HuH-7.5 (cell line): ENCODE measurements at regions not wholly inside any gene's neighbourhood (a gene's known extent, or its start where the extent isn't known, plus 50 kb on each side); places are given as distances from the start of the nearest gene placed in this dataset.

Experiments used
- DNase-seq: peaks from one replicate; pipeline ENCODE4 v3.0.0; 2011; ENCODE audit warnings: low spot score

- DNase-seq: no peak
Measured at GRCh38 chr18:24940416-24940815, 411.6 kb downstream of the ZNF521 start.

- no peak for DNase-seq
Measured at GRCh38 chr18:24941174-24941951, 410.6 kb downstream of the ZNF521 start.

GRCh38 chr18:24942144-24942543 is 409.8 kb downstream of the ZNF521 start:
- DNase-seq: no peak

- DNase-seq: no peak
Measured at GRCh38 chr18:24947521-24948305, 404.3 kb downstream of the ZNF521 start.

GRCh38 chr18:24949908-24950307 is 402.1 kb downstream of the ZNF521 start:
- no peak for DNase-seq

- DNase-seq: no peak
Measured at GRCh38 chr18:24954341-24954740, 397.6 kb downstream of the ZNF521 start.

GRCh38 chr18:24958001-24958400 is 394.0 kb downstream of the ZNF521 start:
- DNase-seq: no peak

- no peak for DNase-seq
Measured at GRCh38 chr18:24959051-24959476, 392.9 kb downstream of the ZNF521 start.

- DNase-seq: no peak
Measured at GRCh38 chr18:24964216-24964615, 387.8 kb downstream of the ZNF521 start.

GRCh38 chr18:24968238-24968775 is 383.7 kb downstream of the ZNF521 start:
- no peak for DNase-seq

GRCh38 chr18:24972577-24972976 is 379.4 kb downstream of the ZNF521 start:
- no peak for DNase-seq

GRCh38 chr18:24974431-24974830 is 377.5 kb downstream of the ZNF521 start:
- no peak for DNase-seq

- no peak for DNase-seq
Measured at GRCh38 chr18:24975496-24976372, 376.2 kb downstream of the ZNF521 start.

GRCh38 chr18:24976502-24976901 is 375.5 kb downstream of the ZNF521 start:
- DNase-seq: no peak

GRCh38 chr18:24979235-24979634 is 372.7 kb downstream of the ZNF521 start:
- DNase-seq: no peak

GRCh38 chr18:24982831-24983230 is 369.1 kb downstream of the ZNF521 start:
- no peak for DNase-seq

GRCh38 chr18:24983566-24984139 is 368.3 kb downstream of the ZNF521 start:
- DNase-seq: no peak

GRCh38 chr18:24985586-24985985 is 366.4 kb downstream of the ZNF521 start:
- no peak for DNase-seq

GRCh38 chr18:24986666-24987302 is 365.2 kb downstream of the ZNF521 start:
- no peak for DNase-seq

- DNase-seq: no peak
Measured at GRCh38 chr18:24987303-24988252, 364.4 kb downstream of the ZNF521 start.
